Breast epithelium (tissue), 3 donors: ENCODE measurements at regions not wholly inside any gene's neighbourhood (a gene's known extent, or its start where the extent isn't known, plus 50 kb on each side); places are given as distances from the start of the nearest gene placed in this dataset.

Experiments used
- POLR2A ChIP-seq: fragments of 450-650 bp; IDR thresholded peaks from one replicate; pipeline ENCODE4 v1.6.1; 2016; ENCODE audit warnings: antibody characterized with exemption, mild to moderate bottlenecking, moderate library complexity
- TF ChIP-seq, protein P1 (sequence below), 3 donors: fragments of 450-650 bp; IDR thresholded peaks; one replicate each; pipeline ENCODE4 v1.5.1; 2016 to 2017; ENCODE audit warnings: antibody characterized with exemption in 3 of 3, mild to moderate bottlenecking in 3 of 3, moderate library complexity in 3 of 3

DNA sequence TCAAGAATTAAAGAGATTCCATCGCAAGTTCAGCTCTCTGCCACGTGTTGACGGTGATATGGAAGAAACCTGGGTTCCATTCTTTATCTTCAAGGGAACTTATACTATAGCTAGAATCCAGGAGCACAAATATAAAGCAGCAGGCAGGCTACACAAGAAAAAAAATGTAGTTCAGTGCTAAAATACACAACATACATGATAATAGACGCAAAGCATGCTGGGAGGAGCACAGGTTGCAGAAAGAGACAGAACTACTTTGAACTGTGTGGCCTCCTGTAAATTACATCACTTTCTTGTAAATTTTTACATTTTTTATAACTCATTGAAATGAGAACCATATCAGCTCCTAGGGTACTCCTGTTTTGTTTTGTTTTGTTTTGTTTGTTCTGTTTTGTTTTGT, 53.8 kb upstream of the RBM24 start:
- TF ChIP-seq, protein P1, sequence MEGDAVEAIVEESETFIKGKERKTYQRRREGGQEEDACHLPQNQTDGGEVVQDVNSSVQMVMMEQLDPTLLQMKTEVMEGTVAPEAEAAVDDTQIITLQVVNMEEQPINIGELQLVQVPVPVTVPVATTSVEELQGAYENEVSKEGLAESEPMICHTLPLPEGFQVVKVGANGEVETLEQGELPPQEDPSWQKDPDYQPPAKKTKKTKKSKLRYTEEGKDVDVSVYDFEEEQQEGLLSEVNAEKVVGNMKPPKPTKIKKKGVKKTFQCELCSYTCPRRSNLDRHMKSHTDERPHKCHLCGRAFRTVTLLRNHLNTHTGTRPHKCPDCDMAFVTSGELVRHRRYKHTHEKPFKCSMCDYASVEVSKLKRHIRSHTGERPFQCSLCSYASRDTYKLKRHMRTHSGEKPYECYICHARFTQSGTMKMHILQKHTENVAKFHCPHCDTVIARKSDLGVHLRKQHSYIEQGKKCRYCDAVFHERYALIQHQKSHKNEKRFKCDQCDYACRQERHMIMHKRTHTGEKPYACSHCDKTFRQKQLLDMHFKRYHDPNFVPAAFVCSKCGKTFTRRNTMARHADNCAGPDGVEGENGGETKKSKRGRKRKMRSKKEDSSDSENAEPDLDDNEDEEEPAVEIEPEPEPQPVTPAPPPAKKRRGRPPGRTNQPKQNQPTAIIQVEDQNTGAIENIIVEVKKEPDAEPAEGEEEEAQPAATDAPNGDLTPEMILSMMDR (IDR thresholded peaks at IDR 0.05): no peak
- no peak for TF ChIP-seq POLR2A
